ENCODE measurements at regions not wholly inside any gene's neighbourhood (a gene's known extent, or its start where the extent isn't known, plus 50 kb on each side); places are given as distances from the start of the nearest gene placed in this dataset.
"Not testable (repeated sequence)": the region's sequence is repeated elsewhere in the genome, so short reads cannot be mapped to it uniquely, and the experiment has no call there.

GRCh38 chrX:40864972-40865371 is 129.6 kb upstream of the MED14 start:
- TF ChIP-seq, protein P1, sequence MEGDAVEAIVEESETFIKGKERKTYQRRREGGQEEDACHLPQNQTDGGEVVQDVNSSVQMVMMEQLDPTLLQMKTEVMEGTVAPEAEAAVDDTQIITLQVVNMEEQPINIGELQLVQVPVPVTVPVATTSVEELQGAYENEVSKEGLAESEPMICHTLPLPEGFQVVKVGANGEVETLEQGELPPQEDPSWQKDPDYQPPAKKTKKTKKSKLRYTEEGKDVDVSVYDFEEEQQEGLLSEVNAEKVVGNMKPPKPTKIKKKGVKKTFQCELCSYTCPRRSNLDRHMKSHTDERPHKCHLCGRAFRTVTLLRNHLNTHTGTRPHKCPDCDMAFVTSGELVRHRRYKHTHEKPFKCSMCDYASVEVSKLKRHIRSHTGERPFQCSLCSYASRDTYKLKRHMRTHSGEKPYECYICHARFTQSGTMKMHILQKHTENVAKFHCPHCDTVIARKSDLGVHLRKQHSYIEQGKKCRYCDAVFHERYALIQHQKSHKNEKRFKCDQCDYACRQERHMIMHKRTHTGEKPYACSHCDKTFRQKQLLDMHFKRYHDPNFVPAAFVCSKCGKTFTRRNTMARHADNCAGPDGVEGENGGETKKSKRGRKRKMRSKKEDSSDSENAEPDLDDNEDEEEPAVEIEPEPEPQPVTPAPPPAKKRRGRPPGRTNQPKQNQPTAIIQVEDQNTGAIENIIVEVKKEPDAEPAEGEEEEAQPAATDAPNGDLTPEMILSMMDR (conservative IDR thresholded peaks at IDR 0.05; ENCODE audit: low read length), result no peak
- peak; percentile 82 for DNase-seq (ENCODE audit: low read depth)
- H3K4me3 ChIP-seq (ENCODE audit: low read length), result no peak overlapping the region

DNA sequence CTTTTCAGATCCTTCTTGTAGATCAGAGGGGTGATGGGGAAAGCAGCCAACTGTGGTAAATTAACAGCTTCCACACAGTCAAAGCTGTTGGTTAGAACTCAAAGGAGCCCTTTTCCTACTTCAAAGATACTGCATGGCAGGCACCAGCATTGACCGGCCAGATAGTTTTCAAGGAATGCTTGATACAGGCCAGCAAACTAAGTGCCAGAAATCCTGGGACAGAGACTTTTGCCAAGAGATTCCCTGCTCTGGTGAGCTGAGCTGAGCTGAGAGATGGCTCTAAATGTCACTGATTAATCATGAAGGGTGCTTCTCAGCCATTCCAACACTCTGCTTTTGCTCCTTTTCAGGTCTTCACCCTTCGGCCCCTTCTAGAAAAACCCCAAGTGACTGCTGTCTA is 131.6 kb upstream of the MED14 start:
- TF ChIP-seq, protein P1 (conservative IDR thresholded peaks at IDR 0.05; ENCODE audit: low read length), result no peak
- no peak overlapping the region for H3K4me3 ChIP-seq (ENCODE audit: low read length)
- peak; percentile 71 for DNase-seq (ENCODE audit: low read depth)

DNA sequence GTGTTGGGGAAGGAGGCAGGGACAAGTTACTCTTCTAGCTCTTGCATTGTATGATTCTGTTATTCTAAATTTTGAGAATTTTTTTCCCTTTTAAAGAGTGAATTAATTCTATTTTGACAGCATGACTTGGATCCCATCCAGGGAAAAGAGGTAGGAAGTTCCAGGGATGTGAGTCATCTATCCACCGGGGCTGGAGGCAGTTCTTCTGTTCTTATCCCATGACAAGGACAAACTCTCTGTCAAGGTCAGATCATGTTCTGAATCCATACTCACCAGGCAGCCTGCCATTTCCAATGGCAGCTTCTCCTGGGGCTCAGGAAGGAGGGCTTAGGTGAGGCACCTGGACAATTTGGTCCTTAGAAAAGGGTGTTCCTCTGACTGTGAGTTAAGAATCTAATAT is 132.0 kb upstream of the MED14 start:
- no peak overlapping the region for H3K4me3 ChIP-seq (ENCODE audit: low read length)
- peak; percentile 49 for DNase-seq (ENCODE audit: low read depth)
- TF ChIP-seq, protein P1 (conservative IDR thresholded peaks at IDR 0.05; ENCODE audit: low read length), result no peak

DNA sequence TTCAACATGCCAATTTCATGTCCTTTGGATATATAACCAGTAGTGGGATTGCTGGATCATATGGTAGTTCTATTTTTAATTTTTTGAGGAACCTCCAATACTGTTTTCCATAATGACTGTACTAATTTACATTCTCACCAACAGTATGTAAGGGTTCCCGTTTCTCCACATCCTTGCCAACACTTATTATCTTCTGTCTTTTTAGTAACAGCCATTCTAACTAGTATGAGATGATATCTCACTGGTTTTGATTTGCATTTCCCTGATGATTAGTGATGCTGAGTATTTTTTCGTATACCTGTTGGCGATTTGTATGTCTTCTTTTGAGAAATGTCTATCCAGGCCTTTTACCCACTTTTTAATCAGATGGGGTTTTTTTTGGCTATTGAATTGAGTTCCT is 133.5 kb upstream of the MED14 start:
- H3K4me3 ChIP-seq (ENCODE audit: low read length), result no peak overlapping the region
- no peak for DNase-seq (ENCODE audit: low read depth)

GRCh38 chrX:40870982-40871381 is 135.6 kb upstream of the MED14 start:
- not testable (repeated sequence) for DNase-seq (ENCODE audit: low read depth); H3K4me3 ChIP-seq (ENCODE audit: low read length)

More for the DNA sequence above, 133.5 kb upstream of the MED14 start:
- TF ChIP-seq, protein P1 (conservative IDR thresholded peaks at IDR 0.05; ENCODE audit: low read length), result no peak

DNA sequence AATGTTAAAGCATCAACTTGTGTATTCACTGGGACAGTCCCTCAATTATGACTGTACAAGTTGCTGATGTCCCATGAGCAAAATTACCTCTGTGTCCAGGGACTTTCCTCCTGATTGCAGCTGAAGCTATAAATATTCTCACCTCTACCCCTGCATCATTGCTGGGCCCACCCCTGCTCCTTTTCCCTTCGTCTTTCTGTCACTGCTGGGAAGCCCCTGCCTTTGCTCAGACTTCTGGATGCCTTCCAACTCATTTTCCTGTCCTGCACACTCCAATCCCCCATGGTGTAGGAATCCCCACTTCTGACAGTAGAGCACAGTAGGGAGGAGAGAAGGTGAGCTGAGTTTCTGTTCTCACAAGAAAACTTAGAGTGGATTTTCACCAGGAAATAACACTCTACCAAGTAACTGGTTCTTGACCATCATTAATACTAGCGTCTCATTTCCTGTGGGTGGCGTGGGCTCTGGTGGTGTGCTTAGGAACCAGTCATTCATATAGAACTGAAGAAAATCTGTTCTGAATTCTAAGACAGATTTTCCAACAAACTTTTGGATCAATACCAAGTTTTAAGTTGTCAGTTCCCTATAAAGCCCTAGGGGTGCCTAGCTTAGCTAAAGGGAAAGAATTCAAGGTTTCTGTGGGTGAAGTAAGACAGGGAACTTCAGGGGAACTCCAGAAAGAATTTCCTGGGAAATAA is 136.2 kb upstream of the MED14 start:
- H3K4me3 ChIP-seq (ENCODE audit: low read length), result no peak overlapping the region
- TF ChIP-seq, protein P1 (conservative IDR thresholded peaks at IDR 0.05; ENCODE audit: low read length), result peak; percentile 20; the same call in 1 of the 2 replicates
- peak; percentile 36 for DNase-seq (ENCODE audit: low read depth)

DNA sequence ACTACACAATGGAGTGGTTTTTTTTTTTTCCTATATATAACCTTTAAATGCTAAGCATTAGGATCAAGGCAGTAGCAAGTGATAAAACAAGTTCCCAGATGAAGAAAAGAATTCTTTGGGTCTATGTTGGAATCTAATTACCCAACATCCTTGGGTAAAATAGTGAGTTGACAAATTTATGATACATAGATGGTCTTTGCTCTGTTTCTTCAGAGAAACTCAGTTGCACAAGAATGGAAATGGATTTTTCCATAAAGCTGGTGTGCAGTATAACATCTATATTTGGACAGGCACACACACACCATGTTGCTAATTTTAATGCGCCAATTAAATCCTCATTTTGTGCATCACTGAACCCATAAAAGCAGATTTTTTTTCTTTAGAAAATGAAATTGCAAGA is 137.0 kb upstream of the MED14 start:
- TF ChIP-seq, protein P1 (conservative IDR thresholded peaks at IDR 0.05; ENCODE audit: low read length), result no peak
- DNase-seq (ENCODE audit: low read depth), result peak; percentile 47

More for the DNA sequence above, 137.0 kb upstream of the MED14 start:
- no peak overlapping the region for H3K4me3 ChIP-seq (ENCODE audit: low read length)
